ENCODE measurements at regions not wholly inside any gene's neighbourhood (a gene's known extent, or its start where the extent isn't known, plus 50 kb on each side); places are given as distances from the start of the nearest gene placed in this dataset.
"Not testable (repeated sequence)": the region's sequence is repeated elsewhere in the genome, so short reads cannot be mapped to it uniquely, and the experiment has no call there.

GRCh38 chr12:58104351-58104755 lies 163.0 kb downstream of the ATP23 start:
- no peak for TF ChIP-seq CTCF (IDR thresholded peaks at IDR 0.05; ENCODE audit: low read depth, low read length)

DNA sequence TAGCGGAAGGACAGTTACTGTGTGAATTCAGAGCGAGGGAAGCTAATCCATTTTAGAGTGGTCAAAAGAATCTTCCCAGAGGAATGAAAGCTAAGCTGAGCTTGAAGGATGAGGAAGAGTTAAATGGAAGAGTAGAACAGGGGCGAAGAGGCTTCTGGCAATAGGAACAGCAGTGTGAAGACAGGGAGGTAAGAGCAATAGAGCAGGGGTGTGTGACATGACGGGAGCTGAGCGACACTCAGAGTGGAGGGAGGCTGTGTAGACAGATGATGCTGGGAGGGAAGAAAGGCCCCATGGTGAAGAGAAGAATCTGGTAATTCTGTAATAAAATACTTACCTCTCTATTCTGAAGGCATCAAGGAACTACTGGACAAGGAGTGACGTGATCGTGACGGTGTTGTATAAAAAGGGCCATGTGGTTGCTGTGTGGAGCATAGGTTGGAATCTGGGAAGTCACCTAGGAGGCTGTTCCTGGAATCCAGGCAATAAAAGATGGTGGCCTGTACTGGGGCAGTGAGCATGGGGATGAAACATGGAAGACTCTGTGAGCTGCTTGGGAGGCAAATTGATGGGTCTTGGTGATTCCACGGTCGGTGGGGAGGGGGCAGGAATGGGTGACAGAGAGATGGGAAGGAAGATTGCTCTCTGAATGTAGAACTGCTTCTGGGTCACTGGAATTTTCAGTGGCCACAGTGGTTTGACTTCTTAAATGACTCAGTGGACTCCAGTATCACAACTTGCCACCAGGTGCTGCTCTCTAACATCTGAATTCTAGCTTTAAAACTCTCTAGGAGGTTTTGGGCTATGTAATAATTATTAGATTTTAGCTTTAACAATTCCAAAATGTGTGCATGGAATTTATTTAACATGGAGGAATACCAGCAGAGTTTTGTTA lies 164.1 kb downstream of the ATP23 start:
- no peak overlapping the region for H3K4me3 ChIP-seq (ENCODE audit: low read depth, low read length)
- TF ChIP-seq CTCF (IDR thresholded peaks at IDR 0.05; ENCODE audit: low read depth, low read length) = 0 out of 2 replicates have a peak, but pooled peaks have one; percentile 7

More at GRCh38 chr12:58104351-58104755, 163.0 kb downstream of the ATP23 start:
- H3K4me3 ChIP-seq (ENCODE audit: low read depth, low read length) = no peak overlapping the region

DNA sequence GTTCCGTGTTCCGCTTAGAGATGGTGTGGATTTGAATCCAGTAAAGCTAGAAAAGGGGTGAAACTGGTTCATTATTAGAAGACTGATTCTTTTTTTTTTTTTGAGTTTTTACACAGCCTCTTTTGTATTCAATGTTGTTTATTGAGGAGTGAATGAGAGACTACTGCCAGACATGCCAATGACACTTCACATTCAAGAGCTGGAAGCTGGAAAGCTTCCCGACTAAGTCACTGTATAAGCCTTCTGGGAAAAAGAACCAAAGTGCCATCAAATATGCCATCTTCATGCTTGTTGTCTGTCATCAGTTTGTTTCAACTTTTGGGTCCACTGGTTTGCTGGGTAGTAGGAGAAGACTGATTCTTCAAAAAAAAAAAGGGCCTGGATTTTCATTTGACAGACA lies 164.8 kb downstream of the ATP23 start:
- no peak for TF ChIP-seq CTCF (IDR thresholded peaks at IDR 0.05; ENCODE audit: low read depth, low read length)
- H3K4me3 ChIP-seq (ENCODE audit: low read depth, low read length) = no peak overlapping the region

GRCh38 chr12:58117201-58117600 lies 175.8 kb downstream of the ATP23 start:
- no peak overlapping the region for H3K4me3 ChIP-seq (ENCODE audit: low read depth, low read length)
- TF ChIP-seq CTCF (IDR thresholded peaks at IDR 0.05; ENCODE audit: low read depth, low read length) = no peak

DNA sequence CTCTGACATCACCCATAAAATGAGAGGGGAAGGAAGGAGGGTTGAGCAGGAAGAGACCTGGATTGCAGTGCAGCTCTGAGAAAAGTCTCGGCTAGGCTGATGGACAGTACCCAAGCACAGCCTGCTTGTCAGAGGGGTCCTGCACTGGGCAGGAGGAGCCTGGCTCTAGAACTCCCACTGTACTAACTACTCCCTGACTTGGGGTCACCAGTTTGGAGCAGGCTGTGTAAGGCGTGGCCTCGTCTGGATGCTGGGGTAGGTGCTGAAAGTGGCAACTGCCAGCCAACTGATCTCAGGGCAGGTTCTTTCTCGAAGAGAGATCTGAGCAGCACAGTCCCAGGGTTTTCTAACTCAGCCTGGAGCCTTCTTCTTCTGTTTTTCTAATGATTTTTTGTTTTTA lies 176.3 kb downstream of the ATP23 start:
- H3K4me3 ChIP-seq (ENCODE audit: low read depth, low read length) = no peak overlapping the region
- TF ChIP-seq CTCF (IDR thresholded peaks at IDR 0.05; ENCODE audit: low read depth, low read length) = no peak

- H3K4me3 ChIP-seq (ENCODE audit: low read depth, low read length) = not testable (repeated sequence)
Measured at GRCh38 chr12:58125761-58126160, 184.4 kb downstream of the ATP23 start.

- no peak overlapping the region for H3K4me3 ChIP-seq (ENCODE audit: low read depth, low read length)
- TF ChIP-seq CTCF (IDR thresholded peaks at IDR 0.05; ENCODE audit: low read depth, low read length) = no peak
Measured at GRCh38 chr12:58131986-58132755, 190.8 kb downstream of the ATP23 start.

All from WI38 (cell line).